Epithelial cell of esophagus (primary cell): ENCODE measurements at regions not wholly inside any gene's neighbourhood (a gene's known extent, or its start where the extent isn't known, plus 50 kb on each side); places are given as distances from the start of the nearest gene placed in this dataset.
"Not testable (repeated sequence)": the region's sequence is repeated elsewhere in the genome, so short reads cannot be mapped to it uniquely, and the experiment has no call there.

Source experiments
- DNase-seq: peaks from one replicate; pipeline ENCODE4 v3.0.0; 2010; ENCODE audit warnings: low read depth
- H3K4me3 ChIP-seq: 2 replicates; pipeline ENCODE4 v1.5.1; 2011; ENCODE audit warnings: mild to moderate bottlenecking, low read length, control low read depth
- CTCF ChIP-seq: IDR thresholded peaks from 2 replicates; pipeline ENCODE4 v1.5.1; 2011; ENCODE audit warnings: low read depth, mild to moderate bottlenecking, low read length, control low read depth, inconsistent platforms; ENCODE audit not compliant: insufficient read depth; ENCODE audit errors: missing control alignments

GRCh38 chr15:62270216-62270921, 105.3 kb upstream of the C2CD4B start:
- TF ChIP-seq CTCF, result no peak
- H3K4me3 ChIP-seq, result no peak overlapping the region
- no peak for DNase-seq

- no peak for TF ChIP-seq CTCF
Measured at GRCh38 chr15:62272290-62272689, 107.2 kb upstream of the C2CD4B start.

GRCh38 chr15:62275831-62276230, 110.7 kb upstream of the C2CD4B start:
- no peak overlapping the region for H3K4me3 ChIP-seq
- peak; percentile 65 for DNase-seq
- no peak for TF ChIP-seq CTCF

More at GRCh38 chr15:62272290-62272689, 107.2 kb upstream of the C2CD4B start:
- no peak overlapping the region for H3K4me3 ChIP-seq
- no peak for DNase-seq

GRCh38 chr15:62277816-62278394, 112.8 kb upstream of the C2CD4B start:
- TF ChIP-seq CTCF, result no peak
- no peak overlapping the region for H3K4me3 ChIP-seq
- no peak for DNase-seq

GRCh38 chr15:62278534-62278933, 113.4 kb upstream of the C2CD4B start:
- no peak for TF ChIP-seq CTCF
- DNase-seq, result no peak

GRCh38 chr15:62279041-62279440, 114.0 kb upstream of the C2CD4B start:
- H3K4me3 ChIP-seq, result no peak overlapping the region
- TF ChIP-seq CTCF, result no peak
- DNase-seq, result no peak

More at GRCh38 chr15:62278534-62278933, 113.4 kb upstream of the C2CD4B start:
- H3K4me3 ChIP-seq, result no peak overlapping the region

GRCh38 chr15:62280625-62281024, 115.5 kb upstream of the C2CD4B start:
- TF ChIP-seq CTCF, result no peak
- DNase-seq, result no peak
- H3K4me3 ChIP-seq, result no peak overlapping the region

GRCh38 chr15:62281801-62282200, 116.7 kb upstream of the C2CD4B start:
- not testable (repeated sequence) for DNase-seq, H3K4me3 ChIP-seq
